ENCODE measurements at regions not wholly inside any gene's neighbourhood (a gene's known extent, or its start where the extent isn't known, plus 50 kb on each side); places are given as distances from the start of the nearest gene placed in this dataset.

DNA sequence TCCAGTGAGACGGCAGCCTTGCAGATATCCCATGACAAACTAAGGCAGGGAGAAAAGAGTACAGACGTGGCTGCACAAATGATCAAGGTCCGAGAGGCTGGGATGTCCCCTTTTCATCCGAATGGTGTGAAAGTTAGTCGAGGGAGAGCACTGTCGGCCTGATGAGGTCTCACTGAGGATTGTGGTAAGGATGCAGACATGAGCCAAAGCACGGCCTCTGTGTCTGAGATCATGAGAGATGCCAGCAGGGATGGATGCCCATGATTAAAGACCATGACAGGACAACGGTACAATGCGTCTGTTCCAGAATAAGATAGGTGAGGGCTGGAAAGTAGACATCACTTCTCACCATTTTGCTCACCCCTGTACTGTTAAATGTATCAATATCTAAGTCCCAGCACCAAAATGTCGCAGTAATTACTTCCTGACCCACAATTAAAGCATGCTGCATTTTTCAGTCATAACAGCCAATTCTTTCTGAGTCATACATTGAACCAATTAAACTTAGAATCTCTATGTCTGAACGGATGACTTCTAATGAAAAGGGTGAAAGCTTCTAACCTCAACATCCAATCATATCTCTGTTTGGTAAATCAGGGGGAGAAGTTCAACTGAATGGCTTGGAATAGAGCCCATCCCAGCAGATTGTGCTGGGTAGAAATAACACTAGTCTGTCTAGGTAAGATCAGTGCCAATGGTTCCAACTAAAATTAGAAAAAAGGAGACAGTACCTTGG is 249.6 kb upstream of the SOX5 start:
- DNase-seq: no peak

DNA sequence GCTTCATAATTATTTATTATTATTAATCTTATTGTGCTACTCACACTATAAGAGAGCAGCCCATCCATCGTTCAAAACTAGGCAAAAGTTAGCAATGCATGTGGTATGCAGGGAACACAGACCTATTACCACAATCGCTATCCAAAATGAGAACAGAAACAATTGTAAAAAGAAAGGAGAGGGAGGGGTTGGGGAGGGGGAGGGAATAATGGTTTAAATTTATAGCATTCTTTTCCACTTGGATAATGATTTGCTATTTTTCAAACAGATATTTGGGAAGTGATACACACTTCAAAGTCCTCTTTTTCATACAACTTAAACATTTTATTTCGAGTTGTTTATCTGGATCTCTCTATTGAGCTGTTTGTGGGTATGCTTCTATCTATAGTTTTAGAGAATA is 248.6 kb upstream of the SOX5 start:
- DNase-seq: no peak

DNA sequence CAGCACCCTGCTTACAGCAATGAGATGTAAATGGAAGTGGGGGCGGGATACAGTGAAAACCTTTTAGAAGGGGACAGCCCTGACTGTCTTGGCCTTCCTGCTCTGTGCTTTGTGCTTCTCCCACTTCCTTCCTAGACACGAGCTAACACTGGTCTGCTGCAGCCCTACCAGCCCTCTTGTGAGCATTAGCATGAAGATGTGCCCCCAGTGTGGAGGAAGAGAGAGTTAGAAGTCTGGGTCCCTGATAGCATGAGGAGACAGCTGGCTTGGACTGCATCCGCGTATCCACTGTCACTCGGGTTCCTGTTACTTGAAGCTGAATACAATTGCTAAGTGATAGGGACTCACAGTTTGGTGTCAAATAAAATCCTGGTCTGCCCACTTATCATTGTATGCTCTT is 248.1 kb upstream of the SOX5 start:
- DNase-seq: no peak

- no peak for DNase-seq
Measured at GRCh38 chr12:24195063-24195462, 245.6 kb upstream of the SOX5 start.

DNA sequence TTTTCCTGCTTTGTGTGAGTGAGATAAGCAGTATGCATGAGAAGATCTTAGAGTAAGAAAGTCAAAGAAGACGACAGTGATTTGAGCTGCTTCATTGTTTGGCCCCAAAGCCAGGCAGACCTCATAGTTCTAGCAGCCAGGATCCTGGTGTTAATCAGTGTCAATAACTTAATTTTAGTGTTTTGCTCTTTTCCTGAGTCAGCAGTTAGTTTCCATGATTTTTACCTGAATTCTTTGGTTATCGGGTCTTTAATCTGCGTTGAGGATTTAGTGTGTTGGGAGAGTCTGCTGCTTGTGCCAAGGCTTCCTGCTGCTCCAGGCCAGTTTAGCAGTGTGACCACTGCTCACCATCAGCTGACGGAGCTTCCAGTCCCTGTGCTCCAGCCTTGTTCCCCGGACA is 241.6 kb upstream of the SOX5 start:
- DNase-seq: no peak

GRCh38 chr12:24185782-24186181 is 236.3 kb upstream of the SOX5 start:
- DNase-seq: no peak

DNA sequence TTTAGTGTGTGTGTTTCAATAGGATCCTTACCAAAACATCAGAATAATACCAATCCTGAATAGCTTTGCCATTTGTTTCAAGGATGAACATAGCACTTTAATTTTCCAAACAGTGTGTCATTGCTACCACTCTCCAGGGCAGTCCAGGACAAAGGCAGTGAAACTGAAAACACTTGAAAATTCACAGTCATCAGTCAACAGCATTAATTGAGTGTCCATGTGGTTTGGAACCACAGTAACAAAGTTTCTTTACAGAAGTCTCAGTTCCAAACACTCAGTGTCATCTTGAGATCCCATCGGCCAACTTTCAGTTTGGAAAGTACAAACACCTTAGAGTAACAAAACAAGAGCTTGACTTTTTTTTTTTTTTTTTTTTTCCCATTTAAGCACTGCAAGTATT is 228.4 kb upstream of the SOX5 start:
- no peak for DNase-seq

DNA sequence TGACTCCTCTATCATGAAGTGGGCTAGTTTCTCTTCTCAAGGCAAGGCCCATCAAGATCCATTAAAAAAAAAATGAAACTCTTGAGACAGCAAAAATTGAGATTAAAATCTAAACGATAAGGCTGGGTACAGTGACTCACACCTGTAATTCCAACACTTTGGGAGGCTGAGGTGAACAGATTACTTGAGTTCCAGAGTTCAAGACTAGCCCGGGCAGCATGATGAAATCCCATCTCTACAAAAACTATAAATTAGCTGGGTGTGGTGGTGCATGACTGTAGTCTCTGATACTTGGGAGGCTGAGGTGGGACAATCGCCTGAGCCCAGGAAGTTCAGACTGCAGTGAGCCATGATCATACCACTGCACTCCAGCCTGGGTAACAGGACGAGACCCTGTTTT is 226.5 kb upstream of the SOX5 start:
- no peak for DNase-seq

- DNase-seq: no peak
Measured at GRCh38 chr12:24175284-24175683, 225.8 kb upstream of the SOX5 start.

GRCh38 chr12:24173067-24173466 is 223.6 kb upstream of the SOX5 start:
- no peak for DNase-seq

DNA sequence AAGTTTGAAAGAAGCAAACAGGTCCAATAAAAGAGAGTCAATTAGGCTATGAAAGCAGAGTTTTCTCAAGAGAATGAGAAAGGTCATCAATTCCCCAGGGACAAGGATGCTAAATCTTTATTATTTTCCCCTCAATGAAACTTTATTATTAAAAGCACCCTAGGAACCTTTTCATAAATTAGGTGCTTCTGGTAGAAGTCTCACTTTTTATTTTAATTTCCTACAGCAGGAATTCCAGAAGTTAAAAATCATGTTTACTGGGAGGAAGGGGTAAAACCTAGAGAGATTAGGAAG is 223.2 kb upstream of the SOX5 start:
- DNase-seq: no peak

DNA sequence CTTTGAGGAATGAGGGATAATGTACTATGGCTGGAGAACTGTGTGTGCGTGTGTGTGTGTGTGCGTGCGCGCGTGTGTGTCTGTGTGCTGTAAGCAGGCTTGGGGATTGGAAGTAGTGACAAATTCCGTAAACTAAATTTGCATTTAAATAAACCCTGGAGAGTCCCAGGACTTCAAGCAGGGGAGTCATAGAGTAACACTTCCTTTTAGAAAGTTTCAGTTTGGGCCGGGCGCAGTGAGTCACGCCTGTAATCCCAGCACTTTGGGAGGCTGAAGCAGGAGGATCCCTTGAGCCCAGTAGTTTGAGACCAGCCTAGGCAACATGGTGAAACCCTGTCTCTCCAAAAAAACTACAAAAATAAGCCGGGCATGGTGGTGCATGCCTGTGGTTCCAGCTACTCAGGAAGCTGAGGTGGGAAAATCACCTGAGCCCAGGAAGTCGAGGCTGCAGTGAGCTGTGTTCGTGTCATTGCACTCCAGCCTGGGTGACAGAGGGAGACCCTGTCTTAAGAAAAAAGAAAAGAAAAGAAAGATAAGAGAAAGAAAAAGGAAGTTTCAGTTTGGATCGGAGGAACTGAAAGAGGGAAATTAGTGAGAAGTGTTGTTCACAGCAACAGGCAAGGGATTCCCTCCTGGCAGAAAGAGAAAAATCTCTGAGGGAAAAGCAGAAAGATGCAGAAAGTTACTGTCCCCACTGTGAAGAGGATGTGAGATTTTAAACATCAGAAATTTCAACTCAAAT is 222.7 kb upstream of the SOX5 start:
- no peak for DNase-seq

DNA sequence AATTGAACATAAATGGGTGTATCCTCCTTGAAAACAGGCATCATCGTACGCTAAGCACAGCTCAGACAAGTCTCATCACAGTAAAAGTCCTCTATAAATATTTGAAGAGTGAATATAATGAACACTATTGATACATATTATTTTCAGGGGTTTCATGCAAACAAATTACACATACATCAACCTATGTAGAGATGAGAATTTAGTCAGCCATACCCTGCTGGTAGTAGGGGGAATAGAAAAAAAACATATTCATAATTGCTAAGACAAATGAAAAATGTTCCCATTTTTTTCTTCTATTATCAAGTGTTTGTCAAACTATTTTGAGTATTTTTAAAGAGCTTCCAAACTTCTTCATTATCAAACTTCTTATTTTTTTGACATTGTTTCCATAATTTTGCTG is 205.6 kb upstream of the SOX5 start:
- no peak for DNase-seq

- DNase-seq: no peak
Measured at GRCh38 chr12:24153079-24153478, 203.6 kb upstream of the SOX5 start.

DNA sequence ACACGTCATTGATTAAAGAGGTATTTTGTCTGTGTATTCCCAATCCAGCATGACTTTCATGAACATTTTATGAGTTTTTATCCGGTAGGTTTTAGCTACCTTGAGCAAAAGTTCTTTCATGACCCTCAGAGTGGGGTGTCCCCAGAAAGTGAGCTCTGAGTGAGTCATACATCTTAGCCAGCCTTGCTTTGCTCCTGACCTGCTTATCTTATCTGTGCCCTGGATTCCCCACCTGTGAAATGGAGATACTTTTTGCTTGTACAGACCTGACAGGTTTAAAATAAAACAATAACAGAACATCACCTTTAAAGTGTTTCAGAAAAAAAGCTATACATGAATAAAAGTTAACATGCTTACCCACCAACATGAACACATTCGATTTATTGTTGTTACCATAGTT is 202.8 kb upstream of the SOX5 start:
- no peak for DNase-seq

GRCh38 chr12:24143928-24144327 is 194.5 kb upstream of the SOX5 start:
- DNase-seq: no peak

GRCh38 chr12:24139035-24139434 is 189.6 kb upstream of the SOX5 start:
- no peak for DNase-seq

DNA sequence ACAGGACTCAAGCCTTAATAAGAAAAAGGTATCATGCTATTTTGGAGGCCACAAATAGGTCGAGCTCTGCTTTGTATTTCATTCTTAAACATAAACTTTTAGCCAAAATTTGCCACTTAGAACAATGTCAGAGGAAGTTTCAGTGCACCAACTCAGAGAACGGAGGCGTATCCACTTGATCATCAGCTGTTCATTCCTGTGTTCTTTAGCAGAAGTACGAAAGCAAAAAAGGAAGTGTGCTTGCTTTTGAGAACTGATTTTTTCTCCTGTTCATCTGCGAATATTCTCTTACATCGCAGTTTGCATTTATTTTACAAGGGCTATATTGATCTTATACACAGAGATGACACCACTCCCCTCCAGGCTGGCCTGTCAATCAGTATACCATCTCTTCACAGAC is 188.6 kb upstream of the SOX5 start:
- DNase-seq: no peak

DNA sequence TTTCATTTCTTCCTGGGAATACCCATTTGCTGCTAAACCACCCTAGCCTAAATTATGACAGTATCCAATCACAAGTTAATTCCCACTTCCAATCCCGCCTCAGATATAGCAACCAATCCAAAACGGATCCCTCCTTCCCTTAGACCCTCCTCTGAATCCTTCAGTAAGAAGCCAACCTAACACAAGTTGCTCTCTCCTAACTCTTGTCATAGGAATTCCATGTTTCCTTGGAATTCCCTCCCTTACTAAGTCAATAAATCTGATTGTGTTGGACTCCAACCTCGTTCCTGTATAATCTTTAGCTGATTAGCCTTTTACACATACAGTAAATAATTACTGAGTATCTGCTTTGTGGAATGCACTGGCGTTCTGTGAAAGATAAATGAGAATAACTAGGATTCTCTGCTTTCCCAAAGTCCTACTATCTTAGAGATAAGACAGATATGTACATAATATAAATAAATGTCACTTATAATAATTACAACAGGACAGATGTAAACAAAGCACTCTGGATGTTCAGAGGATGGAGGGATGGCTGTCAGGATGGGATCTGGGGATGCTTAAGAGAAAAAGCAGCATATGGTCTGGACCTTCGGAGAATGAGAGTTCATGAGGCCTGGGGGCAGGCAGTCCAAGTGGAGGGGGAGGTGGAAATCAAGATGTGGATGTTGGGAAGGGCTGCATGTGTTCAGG is 185.8 kb upstream of the SOX5 start:
- DNase-seq: no peak

- DNase-seq: no peak
Measured at GRCh38 chr12:24134092-24134491, 184.6 kb upstream of the SOX5 start.

DNA sequence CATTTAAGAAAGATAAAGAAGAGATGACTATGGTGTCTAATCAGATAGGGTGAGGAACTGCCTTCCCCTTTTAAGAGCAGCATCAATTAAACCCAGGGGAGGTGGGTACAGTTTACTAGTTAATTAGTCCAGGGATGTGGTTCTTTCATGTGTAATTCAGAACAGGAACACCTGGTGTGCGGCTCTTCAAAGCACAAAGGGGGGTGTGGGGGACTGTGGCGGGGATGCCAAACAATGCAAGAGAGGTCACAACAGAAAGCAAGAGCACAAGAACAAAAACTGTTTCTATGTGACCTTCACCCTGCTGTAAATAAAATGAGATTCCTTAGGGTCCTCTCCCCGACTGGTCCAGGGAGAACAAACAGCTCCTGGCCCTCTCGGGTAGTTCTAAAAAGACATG is 183.9 kb upstream of the SOX5 start:
- no peak for DNase-seq

- no peak for DNase-seq
Measured at GRCh38 chr12:24127919-24128721, 178.7 kb upstream of the SOX5 start.

DNA sequence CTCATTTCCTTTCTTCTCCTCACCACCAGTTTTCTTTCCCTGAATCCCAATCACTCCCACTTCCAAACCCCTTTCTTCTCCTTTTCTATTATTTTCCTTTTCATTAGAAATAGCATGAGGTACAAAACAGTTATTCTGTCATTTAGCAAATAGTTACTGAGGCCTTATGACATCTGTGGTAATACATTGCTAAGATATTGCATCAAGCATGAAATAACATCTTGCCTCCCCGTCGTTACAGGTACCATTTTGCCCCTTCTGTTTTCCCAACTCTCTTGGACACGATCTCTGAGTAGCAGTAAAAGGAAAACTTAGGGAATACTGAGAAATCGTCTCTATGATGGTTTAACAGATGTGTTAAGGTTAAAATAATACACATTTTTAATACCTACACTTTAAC is 175.8 kb upstream of the SOX5 start:
- DNase-seq: no peak

- no peak for DNase-seq
Measured at GRCh38 chr12:24121911-24122310, 172.4 kb upstream of the SOX5 start.

All from bone marrow (tissue), 2 donors.